ENCODE measurements at regions not wholly inside any gene's neighbourhood (a gene's known extent, or its start where the extent isn't known, plus 50 kb on each side); places are given as distances from the start of the nearest gene placed in this dataset.

GRCh38 chr17:71464241-71464640 lies 656.6 kb upstream of the SOX9 start:
- TF ChIP-seq CTCF (IDR thresholded peaks at IDR 0.05; ENCODE audit: insufficient read depth, low read length) (no peak), GABPA (IDR thresholded peaks at IDR 0.05; ENCODE audit: low read depth) (no peak), SPI1 (IDR thresholded peaks at IDR 0.05; ENCODE audit: borderline replicate concordance, low read depth) (no peak)

All from HL-60 (cell line).